WTC11 (cell line): ENCODE measurements at regions not wholly inside any gene's neighbourhood (a gene's known extent, or its start where the extent isn't known, plus 50 kb on each side); places are given as distances from the start of the nearest gene placed in this dataset.

ENCODE experiments used
- ATAC-seq: fragments of 200-7000 bp; cut with Tn5 transposase; 2 replicates; pipeline ENCODE4 v1.10.0; 2021; ENCODE audit warnings: mild to moderate bottlenecking, moderate library complexity
- CTCF ChIA-PET: fragments of 300-600 bp; sonication (Branson Sonifier 250); formaldehyde crosslinking; loops from one replicate; lab custom pipeline; 2021; ENCODE audit warnings: antibody characterized with exemption; lab: Charles Lee
- POLR2A ChIA-PET: fragments of 350-600 bp; sonication (Branson Sonifier 250); formaldehyde crosslinking; loops from one replicate; lab custom pipeline; 2021; ENCODE audit warnings: antibody characterized with exemption; lab: Charles Lee
- DNase-seq: peaks from one replicate; pipeline ENCODE4 v3.0.0; 2021; ENCODE audit warnings: low spot score
- H3K27ac Mint-ChIP-seq: 2 replicates; pipeline ENCODE4 v1.8.0; 2021; ENCODE audit warnings: mixed read lengths
- H3K27me3 Mint-ChIP-seq: 2 replicates; pipeline ENCODE4 v1.8.0; 2021; ENCODE audit warnings: low read depth, mild to moderate bottlenecking, moderate library complexity, mixed read lengths
- H3K36me3 Mint-ChIP-seq: 2 replicates; pipeline ENCODE4 v1.8.0; 2021; ENCODE audit warnings: mixed read lengths
- H3K4me1 Mint-ChIP-seq: 2 replicates; pipeline ENCODE4 v1.8.0; 2022; ENCODE audit warnings: mixed read lengths
- H3K4me3 Mint-ChIP-seq: 2 replicates; pipeline ENCODE4 v1.8.0; 2021; ENCODE audit warnings: mild to moderate bottlenecking, moderate library complexity, mixed read lengths
- H3K9me3 Mint-ChIP-seq: 2 replicates; pipeline ENCODE4 v1.8.0; 2021; ENCODE audit warnings: mixed read lengths
- CREB1 ChIP-seq: sonication (generic); formaldehyde crosslinking; IDR thresholded peaks from 2 replicates; pipeline ENCODE4 v1.8.0; 2023; ENCODE audit warnings: mild to moderate bottlenecking, missing genetic modification reagents
- ETV6 ChIP-seq: sonication (generic); formaldehyde crosslinking; IDR thresholded peaks from 2 replicates; pipeline ENCODE4 v1.8.1; 2022; ENCODE audit warnings: mild to moderate bottlenecking, missing genetic modification reagents
- GRHL2 ChIP-seq: fragments of 250-450 bp; sonication (Bioruptor Pico); IDR thresholded peaks from 2 replicates; pipeline ENCODE4 v1.8.0; 2022; ENCODE audit warnings: mild to moderate bottlenecking, moderate library complexity; ENCODE audit not compliant: insufficient replicate concordance, severe bottlenecking
- IRF2 ChIP-seq: sonication (generic); formaldehyde crosslinking; IDR thresholded peaks from 2 replicates; pipeline ENCODE4 v1.8.0; 2022; ENCODE audit warnings: low read depth, missing genetic modification reagents, borderline replicate concordance
- NFE2L1 ChIP-seq: sonication (generic); formaldehyde crosslinking; IDR thresholded peaks from 2 replicates; pipeline ENCODE4 v1.8.1; 2023; ENCODE audit warnings: missing genetic modification reagents
- NR1H2 ChIP-seq: sonication (generic); formaldehyde crosslinking; IDR thresholded peaks from 2 replicates; pipeline ENCODE4 v1.9.0; 2021; ENCODE audit warnings: mild to moderate bottlenecking, moderate library complexity, missing genetic modification reagents
- SOX15 ChIP-seq: fragments of 250-450 bp; sonication (Bioruptor Pico); IDR thresholded peaks from 2 replicates; pipeline ENCODE4 v1.9.0; 2021; ENCODE audit warnings: mild to moderate bottlenecking
- ZNF423 ChIP-seq: fragments of 250-450 bp; sonication (Bioruptor Pico); IDR thresholded peaks from 2 replicates; pipeline ENCODE4 v2.1.2; 2022; ENCODE audit warnings: mild to moderate bottlenecking, moderate library complexity
- TF ChIP-seq, protein P1 (sequence below): sonication (generic); formaldehyde crosslinking; IDR thresholded peaks from 2 replicates; pipeline ENCODE4 v1.8.1; 2023; ENCODE audit warnings: mild to moderate bottlenecking, missing genetic modification reagents, moderate library complexity
- TF ChIP-seq, protein P2 (sequence below): fragments of 250-450 bp; sonication (Bioruptor Pico); IDR thresholded peaks from 2 replicates; pipeline ENCODE4 v1.8.0; 2021; ENCODE audit warnings: mild to moderate bottlenecking
- TF ChIP-seq, protein P3 (sequence below): sonication (generic); formaldehyde crosslinking; IDR thresholded peaks from 2 replicates; pipeline ENCODE4 v1.8.1; 2023; ENCODE audit warnings: mild to moderate bottlenecking, missing genetic modification reagents
- TF ChIP-seq, protein P4 (sequence below): fragments of 200-600 bp; IDR thresholded peaks from 2 replicates; pipeline ENCODE4 v1.8.0; 2022; ENCODE audit warnings: antibody characterized with exemption
- TF ChIP-seq, protein P5 (sequence below): sonication (generic); formaldehyde crosslinking; IDR thresholded peaks from 2 replicates; pipeline ENCODE4 v1.8.1; 2023; ENCODE audit warnings: mild to moderate bottlenecking, missing genetic modification reagents, moderate library complexity
- TF ChIP-seq, protein P6 (sequence below): sonication (generic); formaldehyde crosslinking; IDR thresholded peaks from 2 replicates; pipeline ENCODE4 v1.8.1; 2023; ENCODE audit warnings: mild to moderate bottlenecking, missing genetic modification reagents, borderline replicate concordance
- TF ChIP-seq, protein P7 (sequence below): sonication (generic); formaldehyde crosslinking; IDR thresholded peaks from 2 replicates; pipeline ENCODE4 v1.8.0; 2022; ENCODE audit warnings: mild to moderate bottlenecking, missing genetic modification reagents

DNA sequence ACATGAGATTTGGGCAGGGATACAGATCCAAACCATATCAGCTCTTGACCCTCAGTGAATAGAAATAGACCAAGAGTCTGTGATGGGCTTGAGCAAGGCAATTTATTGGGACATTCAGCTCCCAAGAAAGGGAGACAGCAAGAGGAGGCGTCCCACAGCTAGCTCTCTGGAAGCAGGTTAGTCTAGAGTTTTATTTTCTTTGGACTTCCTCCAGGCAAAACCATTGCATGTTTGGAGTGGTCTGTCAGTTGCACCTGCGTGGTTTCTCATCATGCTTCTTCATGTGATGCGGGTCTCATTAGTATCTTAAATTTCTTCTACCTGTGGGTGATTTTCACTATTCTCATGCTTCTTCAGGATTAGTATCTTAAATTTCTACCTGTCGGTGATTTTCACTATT lies 1530.6 kb downstream of the PLA2G4A start:
- DNase-seq, result no peak
- Mint-ChIP-seq H3K4me1 (peaks cover under 1% of the 10 kb centered on the region; the same call in 1 of the 2 replicates), H3K36me3 (peaks cover under 1% of the 10 kb centered on the region; the same call in 1 of the 2 replicates)
- CTCF ChIA-PET, result no interaction called here
- TF ChIP-seq IRF2 (no peak), ETV6 (CRISPR knock-in tag) (no peak), CREB1 (CRISPR knock-in tag) (no peak), GRHL2 (CRISPR knock-in tag) (no peak), SOX15 (CRISPR knock-in tag) (no peak), NR1H2 (CRISPR knock-in tag) (no peak), NFE2L1 (CRISPR knock-in tag) (no peak), ZNF423 (CRISPR knock-in tag) (no peak)
- TF ChIP-seq, protein P1, sequence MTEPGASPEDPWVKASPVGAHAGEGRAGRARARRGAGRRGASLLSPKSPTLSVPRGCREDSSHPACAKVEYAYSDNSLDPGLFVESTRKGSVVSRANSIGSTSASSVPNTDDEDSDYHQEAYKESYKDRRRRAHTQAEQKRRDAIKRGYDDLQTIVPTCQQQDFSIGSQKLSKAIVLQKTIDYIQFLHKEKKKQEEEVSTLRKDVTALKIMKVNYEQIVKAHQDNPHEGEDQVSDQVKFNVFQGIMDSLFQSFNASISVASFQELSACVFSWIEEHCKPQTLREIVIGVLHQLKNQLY (CRISPR knock-in tag), result no peak
- TF ChIP-seq, protein P2, sequence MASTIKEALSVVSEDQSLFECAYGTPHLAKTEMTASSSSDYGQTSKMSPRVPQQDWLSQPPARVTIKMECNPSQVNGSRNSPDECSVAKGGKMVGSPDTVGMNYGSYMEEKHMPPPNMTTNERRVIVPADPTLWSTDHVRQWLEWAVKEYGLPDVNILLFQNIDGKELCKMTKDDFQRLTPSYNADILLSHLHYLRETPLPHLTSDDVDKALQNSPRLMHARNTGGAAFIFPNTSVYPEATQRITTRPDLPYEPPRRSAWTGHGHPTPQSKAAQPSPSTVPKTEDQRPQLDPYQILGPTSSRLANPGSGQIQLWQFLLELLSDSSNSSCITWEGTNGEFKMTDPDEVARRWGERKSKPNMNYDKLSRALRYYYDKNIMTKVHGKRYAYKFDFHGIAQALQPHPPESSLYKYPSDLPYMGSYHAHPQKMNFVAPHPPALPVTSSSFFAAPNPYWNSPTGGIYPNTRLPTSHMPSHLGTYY (CRISPR knock-in tag), result no peak
- TF ChIP-seq, protein P3, sequence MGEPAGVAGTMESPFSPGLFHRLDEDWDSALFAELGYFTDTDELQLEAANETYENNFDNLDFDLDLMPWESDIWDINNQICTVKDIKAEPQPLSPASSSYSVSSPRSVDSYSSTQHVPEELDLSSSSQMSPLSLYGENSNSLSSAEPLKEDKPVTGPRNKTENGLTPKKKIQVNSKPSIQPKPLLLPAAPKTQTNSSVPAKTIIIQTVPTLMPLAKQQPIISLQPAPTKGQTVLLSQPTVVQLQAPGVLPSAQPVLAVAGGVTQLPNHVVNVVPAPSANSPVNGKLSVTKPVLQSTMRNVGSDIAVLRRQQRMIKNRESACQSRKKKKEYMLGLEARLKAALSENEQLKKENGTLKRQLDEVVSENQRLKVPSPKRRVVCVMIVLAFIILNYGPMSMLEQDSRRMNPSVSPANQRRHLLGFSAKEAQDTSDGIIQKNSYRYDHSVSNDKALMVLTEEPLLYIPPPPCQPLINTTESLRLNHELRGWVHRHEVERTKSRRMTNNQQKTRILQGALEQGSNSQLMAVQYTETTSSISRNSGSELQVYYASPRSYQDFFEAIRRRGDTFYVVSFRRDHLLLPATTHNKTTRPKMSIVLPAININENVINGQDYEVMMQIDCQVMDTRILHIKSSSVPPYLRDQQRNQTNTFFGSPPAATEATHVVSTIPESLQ (CRISPR knock-in tag), result no peak
- TF ChIP-seq, protein P4, sequence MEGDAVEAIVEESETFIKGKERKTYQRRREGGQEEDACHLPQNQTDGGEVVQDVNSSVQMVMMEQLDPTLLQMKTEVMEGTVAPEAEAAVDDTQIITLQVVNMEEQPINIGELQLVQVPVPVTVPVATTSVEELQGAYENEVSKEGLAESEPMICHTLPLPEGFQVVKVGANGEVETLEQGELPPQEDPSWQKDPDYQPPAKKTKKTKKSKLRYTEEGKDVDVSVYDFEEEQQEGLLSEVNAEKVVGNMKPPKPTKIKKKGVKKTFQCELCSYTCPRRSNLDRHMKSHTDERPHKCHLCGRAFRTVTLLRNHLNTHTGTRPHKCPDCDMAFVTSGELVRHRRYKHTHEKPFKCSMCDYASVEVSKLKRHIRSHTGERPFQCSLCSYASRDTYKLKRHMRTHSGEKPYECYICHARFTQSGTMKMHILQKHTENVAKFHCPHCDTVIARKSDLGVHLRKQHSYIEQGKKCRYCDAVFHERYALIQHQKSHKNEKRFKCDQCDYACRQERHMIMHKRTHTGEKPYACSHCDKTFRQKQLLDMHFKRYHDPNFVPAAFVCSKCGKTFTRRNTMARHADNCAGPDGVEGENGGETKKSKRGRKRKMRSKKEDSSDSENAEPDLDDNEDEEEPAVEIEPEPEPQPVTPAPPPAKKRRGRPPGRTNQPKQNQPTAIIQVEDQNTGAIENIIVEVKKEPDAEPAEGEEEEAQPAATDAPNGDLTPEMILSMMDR, result no peak
- TF ChIP-seq, protein P5, sequence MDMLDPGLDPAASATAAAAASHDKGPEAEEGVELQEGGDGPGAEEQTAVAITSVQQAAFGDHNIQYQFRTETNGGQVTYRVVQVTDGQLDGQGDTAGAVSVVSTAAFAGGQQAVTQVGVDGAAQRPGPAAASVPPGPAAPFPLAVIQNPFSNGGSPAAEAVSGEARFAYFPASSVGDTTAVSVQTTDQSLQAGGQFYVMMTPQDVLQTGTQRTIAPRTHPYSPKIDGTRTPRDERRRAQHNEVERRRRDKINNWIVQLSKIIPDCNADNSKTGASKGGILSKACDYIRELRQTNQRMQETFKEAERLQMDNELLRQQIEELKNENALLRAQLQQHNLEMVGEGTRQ (CRISPR knock-in tag), result no peak
- TF ChIP-seq, protein P6, sequence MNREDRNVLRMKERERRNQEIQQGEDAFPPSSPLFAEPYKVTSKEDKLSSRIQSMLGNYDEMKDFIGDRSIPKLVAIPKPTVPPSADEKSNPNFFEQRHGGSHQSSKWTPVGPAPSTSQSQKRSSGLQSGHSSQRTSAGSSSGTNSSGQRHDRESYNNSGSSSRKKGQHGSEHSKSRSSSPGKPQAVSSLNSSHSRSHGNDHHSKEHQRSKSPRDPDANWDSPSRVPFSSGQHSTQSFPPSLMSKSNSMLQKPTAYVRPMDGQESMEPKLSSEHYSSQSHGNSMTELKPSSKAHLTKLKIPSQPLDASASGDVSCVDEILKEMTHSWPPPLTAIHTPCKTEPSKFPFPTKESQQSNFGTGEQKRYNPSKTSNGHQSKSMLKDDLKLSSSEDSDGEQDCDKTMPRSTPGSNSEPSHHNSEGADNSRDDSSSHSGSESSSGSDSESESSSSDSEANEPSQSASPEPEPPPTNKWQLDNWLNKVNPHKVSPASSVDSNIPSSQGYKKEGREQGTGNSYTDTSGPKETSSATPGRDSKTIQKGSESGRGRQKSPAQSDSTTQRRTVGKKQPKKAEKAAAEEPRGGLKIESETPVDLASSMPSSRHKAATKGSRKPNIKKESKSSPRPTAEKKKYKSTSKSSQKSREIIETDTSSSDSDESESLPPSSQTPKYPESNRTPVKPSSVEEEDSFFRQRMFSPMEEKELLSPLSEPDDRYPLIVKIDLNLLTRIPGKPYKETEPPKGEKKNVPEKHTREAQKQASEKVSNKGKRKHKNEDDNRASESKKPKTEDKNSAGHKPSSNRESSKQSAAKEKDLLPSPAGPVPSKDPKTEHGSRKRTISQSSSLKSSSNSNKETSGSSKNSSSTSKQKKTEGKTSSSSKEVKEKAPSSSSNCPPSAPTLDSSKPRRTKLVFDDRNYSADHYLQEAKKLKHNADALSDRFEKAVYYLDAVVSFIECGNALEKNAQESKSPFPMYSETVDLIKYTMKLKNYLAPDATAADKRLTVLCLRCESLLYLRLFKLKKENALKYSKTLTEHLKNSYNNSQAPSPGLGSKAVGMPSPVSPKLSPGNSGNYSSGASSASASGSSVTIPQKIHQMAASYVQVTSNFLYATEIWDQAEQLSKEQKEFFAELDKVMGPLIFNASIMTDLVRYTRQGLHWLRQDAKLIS (CRISPR knock-in tag), result no peak
- TF ChIP-seq, protein P7, sequence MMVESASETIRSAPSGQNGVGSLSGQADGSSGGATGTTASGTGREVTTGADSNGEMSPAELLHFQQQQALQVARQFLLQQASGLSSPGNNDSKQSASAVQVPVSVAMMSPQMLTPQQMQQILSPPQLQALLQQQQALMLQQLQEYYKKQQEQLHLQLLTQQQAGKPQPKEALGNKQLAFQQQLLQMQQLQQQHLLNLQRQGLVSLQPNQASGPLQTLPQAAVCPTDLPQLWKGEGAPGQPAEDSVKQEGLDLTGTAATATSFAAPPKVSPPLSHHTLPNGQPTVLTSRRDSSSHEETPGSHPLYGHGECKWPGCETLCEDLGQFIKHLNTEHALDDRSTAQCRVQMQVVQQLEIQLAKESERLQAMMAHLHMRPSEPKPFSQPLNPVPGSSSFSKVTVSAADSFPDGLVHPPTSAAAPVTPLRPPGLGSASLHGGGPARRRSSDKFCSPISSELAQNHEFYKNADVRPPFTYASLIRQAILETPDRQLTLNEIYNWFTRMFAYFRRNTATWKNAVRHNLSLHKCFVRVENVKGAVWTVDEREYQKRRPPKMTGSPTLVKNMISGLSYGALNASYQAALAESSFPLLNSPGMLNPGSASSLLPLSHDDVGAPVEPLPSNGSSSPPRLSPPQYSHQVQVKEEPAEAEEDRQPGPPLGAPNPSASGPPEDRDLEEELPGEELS, result no peak
- TF ChIP-seq, all 79 proteins: peak for 0
- POLR2A ChIA-PET, result no interaction called here
- Mint-ChIP-seq H3K27me3 (no peaks in the 10 kb centered on the region), H3K9me3 (peaks cover 40% of the 10 kb centered on the region), H3K4me3 (no peak overlapping the region), H3K27ac (no peak overlapping the region)
- no peak for ATAC-seq
